Breast epithelium (tissue), 3 donors: ENCODE measurements at regions not wholly inside any gene's neighbourhood (a gene's known extent, or its start where the extent isn't known, plus 50 kb on each side); places are given as distances from the start of the nearest gene placed in this dataset.

ENCODE experiments used
- POLR2A ChIP-seq: fragments of 450-650 bp; IDR thresholded peaks from one replicate; pipeline ENCODE4 v1.6.1; 2016; ENCODE audit warnings: antibody characterized with exemption, mild to moderate bottlenecking, moderate library complexity
- TF ChIP-seq, protein P1 (sequence below), 3 donors: fragments of 450-650 bp; IDR thresholded peaks; one replicate each; pipeline ENCODE4 v1.5.1; 2016 to 2017; ENCODE audit warnings: antibody characterized with exemption in 3 of 3, mild to moderate bottlenecking in 3 of 3, moderate library complexity in 3 of 3

DNA sequence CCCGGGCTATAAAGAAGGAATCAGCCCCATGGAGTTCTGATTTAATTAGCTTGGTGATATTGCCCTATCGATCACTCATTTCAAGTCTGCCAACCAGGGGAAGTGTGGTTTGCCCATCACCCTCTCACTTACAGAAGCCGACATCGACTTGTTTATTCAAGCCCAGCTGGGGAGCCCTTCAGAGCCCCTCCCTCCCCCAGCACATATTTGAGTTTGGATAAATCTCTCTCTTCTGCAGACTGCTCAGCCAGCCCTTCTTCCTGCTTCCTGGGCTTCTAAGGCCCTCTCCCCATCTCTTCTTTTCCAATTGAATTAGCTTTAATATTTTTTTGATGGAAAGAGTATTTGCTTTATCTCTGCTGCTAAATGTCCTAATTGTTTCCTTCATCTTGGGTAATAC is 299.0 kb downstream of the MIAT start:
- TF ChIP-seq, protein P1, sequence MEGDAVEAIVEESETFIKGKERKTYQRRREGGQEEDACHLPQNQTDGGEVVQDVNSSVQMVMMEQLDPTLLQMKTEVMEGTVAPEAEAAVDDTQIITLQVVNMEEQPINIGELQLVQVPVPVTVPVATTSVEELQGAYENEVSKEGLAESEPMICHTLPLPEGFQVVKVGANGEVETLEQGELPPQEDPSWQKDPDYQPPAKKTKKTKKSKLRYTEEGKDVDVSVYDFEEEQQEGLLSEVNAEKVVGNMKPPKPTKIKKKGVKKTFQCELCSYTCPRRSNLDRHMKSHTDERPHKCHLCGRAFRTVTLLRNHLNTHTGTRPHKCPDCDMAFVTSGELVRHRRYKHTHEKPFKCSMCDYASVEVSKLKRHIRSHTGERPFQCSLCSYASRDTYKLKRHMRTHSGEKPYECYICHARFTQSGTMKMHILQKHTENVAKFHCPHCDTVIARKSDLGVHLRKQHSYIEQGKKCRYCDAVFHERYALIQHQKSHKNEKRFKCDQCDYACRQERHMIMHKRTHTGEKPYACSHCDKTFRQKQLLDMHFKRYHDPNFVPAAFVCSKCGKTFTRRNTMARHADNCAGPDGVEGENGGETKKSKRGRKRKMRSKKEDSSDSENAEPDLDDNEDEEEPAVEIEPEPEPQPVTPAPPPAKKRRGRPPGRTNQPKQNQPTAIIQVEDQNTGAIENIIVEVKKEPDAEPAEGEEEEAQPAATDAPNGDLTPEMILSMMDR (IDR thresholded peaks at IDR 0.05), result no peak
- TF ChIP-seq POLR2A, result no peak
